ENCODE measurements at regions not wholly inside any gene's neighbourhood (a gene's known extent, or its start where the extent isn't known, plus 50 kb on each side); places are given as distances from the start of the nearest gene placed in this dataset.

- Histone ChIP-seq H2AFZ (ENCODE audit: low read depth, low read length) (no peak overlapping the region), H3K4me1 (ENCODE audit: insufficient read depth, low read length) (no peaks in the 10 kb centered on the region), H4K20me1 (ENCODE audit: insufficient read depth, low read length) (no peaks in the 10 kb centered on the region), H3K9me3 (ENCODE audit: insufficient read depth, low read length, severe bottlenecking) (peaks cover 4% of the 10 kb centered on the region), H3K36me3 (ENCODE audit: insufficient read depth, low read length) (peaks cover 13% of the 10 kb centered on the region; the same call in 1 of the 2 replicates), H3K4me2 (ENCODE audit: insufficient read depth, low read length) (no peak overlapping the region), H3K9ac (ENCODE audit: low read depth, low read length) (no peak overlapping the region), H3K27me3 (ENCODE audit: insufficient read depth, low read length, poor library complexity) (no peaks in the 10 kb centered on the region), H3K4me3 (ENCODE audit: low read depth in 1 of 2, low read length in 2 of 2) (no peak overlapping the region), H3K79me2 (ENCODE audit: insufficient read depth, low read length) (no peaks in the 10 kb centered on the region), H3K27ac (ENCODE audit: low read length) (no peak overlapping the region)
- ATAC-seq (ENCODE audit: insufficient read depth, low read depth) (no peak), DNase-seq (no peak)
- TF ChIP-seq, protein P1, sequence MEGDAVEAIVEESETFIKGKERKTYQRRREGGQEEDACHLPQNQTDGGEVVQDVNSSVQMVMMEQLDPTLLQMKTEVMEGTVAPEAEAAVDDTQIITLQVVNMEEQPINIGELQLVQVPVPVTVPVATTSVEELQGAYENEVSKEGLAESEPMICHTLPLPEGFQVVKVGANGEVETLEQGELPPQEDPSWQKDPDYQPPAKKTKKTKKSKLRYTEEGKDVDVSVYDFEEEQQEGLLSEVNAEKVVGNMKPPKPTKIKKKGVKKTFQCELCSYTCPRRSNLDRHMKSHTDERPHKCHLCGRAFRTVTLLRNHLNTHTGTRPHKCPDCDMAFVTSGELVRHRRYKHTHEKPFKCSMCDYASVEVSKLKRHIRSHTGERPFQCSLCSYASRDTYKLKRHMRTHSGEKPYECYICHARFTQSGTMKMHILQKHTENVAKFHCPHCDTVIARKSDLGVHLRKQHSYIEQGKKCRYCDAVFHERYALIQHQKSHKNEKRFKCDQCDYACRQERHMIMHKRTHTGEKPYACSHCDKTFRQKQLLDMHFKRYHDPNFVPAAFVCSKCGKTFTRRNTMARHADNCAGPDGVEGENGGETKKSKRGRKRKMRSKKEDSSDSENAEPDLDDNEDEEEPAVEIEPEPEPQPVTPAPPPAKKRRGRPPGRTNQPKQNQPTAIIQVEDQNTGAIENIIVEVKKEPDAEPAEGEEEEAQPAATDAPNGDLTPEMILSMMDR (IDR thresholded peaks at IDR 0.05; ENCODE audit: borderline replicate concordance, extremely low read depth, low read length, poor library complexity, severe bottlenecking) = no peak
- no peak for TF ChIP-seq EZH2 (IDR thresholded peaks at IDR 0.05; ENCODE audit: borderline replicate concordance, low read depth, low read length, severe bottlenecking)
These were observed 63.5 kb upstream of the NEDD9 start for GRCh38 chr6:11295969-11296368.

DNA sequence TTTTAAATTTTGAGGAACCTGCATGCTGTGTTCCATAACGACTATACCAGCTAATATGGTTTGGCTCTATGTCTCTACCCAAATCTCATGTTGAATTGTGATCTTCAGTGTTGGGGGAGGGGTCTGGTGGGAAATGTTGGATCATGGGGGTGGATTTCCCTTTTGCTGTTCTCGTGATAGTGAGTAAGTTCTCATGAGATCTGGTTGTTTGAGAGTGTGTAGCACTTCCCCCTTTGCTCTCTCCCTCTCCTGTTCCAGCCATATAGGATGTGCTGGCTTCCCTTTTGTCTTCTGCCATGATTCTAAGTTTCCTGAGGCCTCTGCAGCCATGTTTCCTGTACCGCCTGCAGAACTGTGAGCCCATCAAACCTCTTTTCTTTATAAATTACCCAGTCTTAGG, 61.8 kb upstream of the NEDD9 start:
- Histone ChIP-seq H3K27ac (ENCODE audit: low read length) (no peak overlapping the region), H3K4me1 (ENCODE audit: insufficient read depth, low read length) (no peaks in the 10 kb centered on the region), H3K4me3 (ENCODE audit: low read depth in 1 of 2, low read length in 2 of 2) (no peak overlapping the region), H3K79me2 (ENCODE audit: insufficient read depth, low read length) (no peaks in the 10 kb centered on the region), H3K9me3 (ENCODE audit: insufficient read depth, low read length, severe bottlenecking) (peaks cover 4% of the 10 kb centered on the region), H4K20me1 (ENCODE audit: insufficient read depth, low read length) (no peaks in the 10 kb centered on the region), H3K4me2 (ENCODE audit: insufficient read depth, low read length) (no peak overlapping the region), H2AFZ (ENCODE audit: low read depth, low read length) (no peak overlapping the region), H3K27me3 (ENCODE audit: insufficient read depth, low read length, poor library complexity) (no peaks in the 10 kb centered on the region), H3K36me3 (ENCODE audit: insufficient read depth, low read length) (peaks cover 13% of the 10 kb centered on the region; the same call in 1 of the 2 replicates), H3K9ac (ENCODE audit: low read depth, low read length) (no peak overlapping the region)
- DNase-seq (no peak), ATAC-seq (ENCODE audit: insufficient read depth, low read depth) (no peak)
- TF ChIP-seq EZH2 (IDR thresholded peaks at IDR 0.05; ENCODE audit: borderline replicate concordance, low read depth, low read length, severe bottlenecking) = no peak
- TF ChIP-seq, protein P1 (IDR thresholded peaks at IDR 0.05; ENCODE audit: borderline replicate concordance, extremely low read depth, low read length, poor library complexity, severe bottlenecking) = no peak

DNA sequence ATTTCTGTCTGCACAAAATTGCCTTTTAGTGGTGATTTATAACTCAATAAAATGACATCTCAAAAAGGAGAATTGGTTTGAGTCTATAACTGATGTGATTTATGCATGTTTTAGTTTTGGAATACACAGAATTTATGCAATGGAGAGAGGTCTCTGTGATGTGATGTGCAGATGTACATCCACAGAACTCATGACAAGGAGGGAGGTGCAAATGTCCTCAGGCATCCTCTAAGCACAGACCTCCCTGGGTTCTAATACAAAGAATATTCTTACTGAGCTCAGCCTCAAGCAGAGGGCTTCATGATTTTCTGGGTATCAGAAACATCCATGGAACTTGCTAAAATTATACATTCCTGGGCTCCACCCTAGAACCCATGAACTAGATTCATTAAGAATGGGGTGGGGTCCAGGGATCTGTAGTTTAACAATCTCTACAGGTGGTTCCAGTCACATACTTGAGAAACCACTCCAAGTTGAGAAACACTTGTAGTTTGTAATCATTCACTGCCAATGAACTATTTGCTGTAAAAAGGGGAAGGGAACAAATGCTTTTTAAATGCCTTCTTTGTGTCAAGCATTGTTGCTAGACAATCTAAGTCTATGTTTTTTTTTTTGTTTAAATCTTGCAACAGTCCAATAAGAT, 60.2 kb upstream of the NEDD9 start:
- peaks cover 4% of the 10 kb centered on the region for H3K9me3 ChIP-seq (ENCODE audit: insufficient read depth, low read length, severe bottlenecking)
- peaks cover 13% of the 10 kb centered on the region; the same call in 1 of the 2 replicates for H3K36me3 ChIP-seq (ENCODE audit: insufficient read depth, low read length)
- H3K4me3 ChIP-seq (ENCODE audit: low read depth in 1 of 2, low read length in 2 of 2) = no peak overlapping the region
- H3K9ac ChIP-seq (ENCODE audit: low read depth, low read length) = no peak overlapping the region
- no peak overlapping the region for H3K27ac ChIP-seq (ENCODE audit: low read length)
- DNase-seq = no peak
- H2AFZ ChIP-seq (ENCODE audit: low read depth, low read length) = no peak overlapping the region
- H3K27me3 ChIP-seq (ENCODE audit: insufficient read depth, low read length, poor library complexity) = no peaks in the 10 kb centered on the region
- H4K20me1 ChIP-seq (ENCODE audit: insufficient read depth, low read length) = no peaks in the 10 kb centered on the region
- no peak for TF ChIP-seq EZH2 (IDR thresholded peaks at IDR 0.05; ENCODE audit: borderline replicate concordance, low read depth, low read length, severe bottlenecking)
- TF ChIP-seq, protein P1 (IDR thresholded peaks at IDR 0.05; ENCODE audit: borderline replicate concordance, extremely low read depth, low read length, poor library complexity, severe bottlenecking) = no peak
- ATAC-seq (ENCODE audit: insufficient read depth, low read depth) = no peak
- H3K4me1 ChIP-seq (ENCODE audit: insufficient read depth, low read length) = no peaks in the 10 kb centered on the region
- no peak overlapping the region for H3K4me2 ChIP-seq (ENCODE audit: insufficient read depth, low read length)
- no peaks in the 10 kb centered on the region for H3K79me2 ChIP-seq (ENCODE audit: insufficient read depth, low read length)
